CD1c-positive myeloid dendritic cell (primary cell): ENCODE measurements at regions not wholly inside any gene's neighbourhood (a gene's known extent, or its start where the extent isn't known, plus 50 kb on each side); places are given as distances from the start of the nearest gene placed in this dataset.

ENCODE experiments used
- DNase-seq: peaks from one replicate; pipeline ENCODE4 v3.0.0-alpha.2; 2016; ENCODE audit errors: extremely low spot score

DNA sequence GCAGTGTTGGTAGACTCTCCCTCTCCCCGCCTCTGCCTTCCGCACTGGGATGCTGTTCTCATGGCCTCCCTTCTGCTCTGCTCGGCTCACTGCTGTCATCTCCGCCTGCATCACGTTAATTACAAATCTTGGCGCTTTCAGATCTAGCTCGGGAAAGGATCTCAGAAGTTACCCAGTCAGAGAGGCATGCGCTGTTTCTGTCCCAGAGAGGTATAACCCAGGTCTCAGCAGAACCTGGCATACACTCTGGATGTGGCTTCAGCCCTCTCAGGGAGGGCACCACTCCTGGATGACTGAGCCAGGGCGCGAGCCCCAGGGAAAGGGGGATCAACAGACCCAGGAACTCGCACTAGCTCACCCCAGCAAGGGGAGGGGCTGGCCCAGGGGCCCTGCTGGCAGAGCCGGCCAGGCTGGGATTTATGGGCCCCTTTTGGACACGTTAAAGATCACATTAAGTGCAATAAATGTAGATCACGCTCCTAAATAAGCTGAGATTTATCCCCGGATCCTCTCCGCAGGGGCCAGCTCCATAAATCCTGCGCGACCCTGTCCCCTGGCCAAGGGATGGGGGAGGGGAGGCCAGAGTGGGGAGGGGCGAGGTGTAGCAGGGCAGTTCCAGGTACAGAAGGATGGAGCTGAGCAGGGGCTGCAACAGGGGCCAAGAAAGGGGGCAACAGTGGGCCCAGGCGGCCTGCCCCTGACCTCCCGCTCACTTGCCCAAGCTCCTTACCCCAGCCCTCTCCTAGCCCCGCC lies 101.3 kb upstream of the ZBTB40 start:
- no peak for DNase-seq

DNA sequence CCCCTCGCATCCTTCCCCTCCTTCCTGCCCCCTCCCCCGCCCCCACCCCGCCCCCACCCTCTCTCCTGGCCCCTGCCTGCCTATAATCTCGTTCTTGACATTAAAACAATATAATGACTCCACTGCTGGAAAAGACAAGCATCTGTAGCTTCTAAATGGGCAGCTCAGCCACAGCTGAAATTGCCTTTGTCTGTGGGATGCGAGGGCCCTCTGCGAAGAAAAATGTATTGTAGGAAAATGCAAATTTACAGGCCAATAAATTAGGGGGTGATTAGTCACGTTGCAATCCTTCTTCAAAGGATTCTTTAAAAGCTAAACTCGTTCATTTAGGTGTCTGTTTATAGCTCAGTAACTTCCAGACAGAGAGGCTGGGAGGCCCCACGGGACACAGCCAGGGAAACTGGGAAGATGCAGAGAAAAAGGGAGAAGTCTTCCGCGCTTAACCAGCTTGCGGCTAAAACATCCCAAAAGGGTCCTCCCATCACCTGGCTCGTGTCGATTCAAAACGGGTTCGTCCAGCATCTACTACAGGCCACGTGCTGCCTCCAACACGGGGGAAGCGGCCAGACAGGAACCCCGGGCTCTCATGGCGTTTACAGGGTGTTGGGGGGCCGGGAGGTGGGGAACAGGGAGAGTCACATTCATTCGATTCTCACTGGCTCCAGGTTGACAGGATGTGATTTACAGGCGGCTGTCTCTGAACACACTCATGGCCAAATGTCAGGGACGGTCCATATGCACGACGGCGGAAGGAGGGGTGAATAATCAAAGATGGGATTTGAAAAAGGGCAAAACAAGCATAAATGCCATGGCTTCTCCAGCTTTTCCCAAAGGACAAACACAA lies 100.5 kb upstream of the ZBTB40 start:
- no peak for DNase-seq

- no peak for DNase-seq
Measured at GRCh38 chr1:22351768-22352080, 99.9 kb upstream of the ZBTB40 start.

- no peak for DNase-seq
Measured at GRCh38 chr1:22352355-22352754, 99.3 kb upstream of the ZBTB40 start.

- no peak for DNase-seq
Measured at GRCh38 chr1:22352896-22353295, 98.8 kb upstream of the ZBTB40 start.

DNA sequence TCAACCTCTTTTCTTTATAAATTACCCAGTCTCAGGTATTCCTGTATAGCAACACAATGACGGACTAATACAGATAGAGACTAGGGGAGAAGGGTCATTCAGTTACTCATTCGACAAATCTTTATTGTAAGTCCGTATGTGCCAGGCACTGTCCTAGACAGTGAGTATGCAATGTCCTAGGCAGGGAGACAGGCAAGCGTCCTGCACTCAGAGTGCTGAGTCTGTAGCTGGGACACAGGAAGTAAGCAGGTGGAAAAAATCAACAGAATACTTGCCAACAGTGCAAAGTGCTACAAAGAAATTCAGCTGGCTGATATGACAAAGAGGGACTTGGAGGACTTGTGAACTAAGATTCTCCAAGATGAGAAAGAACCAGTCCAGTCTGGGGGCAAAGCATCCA lies 92.2 kb upstream of the ZBTB40 start:
- no peak for DNase-seq

DNA sequence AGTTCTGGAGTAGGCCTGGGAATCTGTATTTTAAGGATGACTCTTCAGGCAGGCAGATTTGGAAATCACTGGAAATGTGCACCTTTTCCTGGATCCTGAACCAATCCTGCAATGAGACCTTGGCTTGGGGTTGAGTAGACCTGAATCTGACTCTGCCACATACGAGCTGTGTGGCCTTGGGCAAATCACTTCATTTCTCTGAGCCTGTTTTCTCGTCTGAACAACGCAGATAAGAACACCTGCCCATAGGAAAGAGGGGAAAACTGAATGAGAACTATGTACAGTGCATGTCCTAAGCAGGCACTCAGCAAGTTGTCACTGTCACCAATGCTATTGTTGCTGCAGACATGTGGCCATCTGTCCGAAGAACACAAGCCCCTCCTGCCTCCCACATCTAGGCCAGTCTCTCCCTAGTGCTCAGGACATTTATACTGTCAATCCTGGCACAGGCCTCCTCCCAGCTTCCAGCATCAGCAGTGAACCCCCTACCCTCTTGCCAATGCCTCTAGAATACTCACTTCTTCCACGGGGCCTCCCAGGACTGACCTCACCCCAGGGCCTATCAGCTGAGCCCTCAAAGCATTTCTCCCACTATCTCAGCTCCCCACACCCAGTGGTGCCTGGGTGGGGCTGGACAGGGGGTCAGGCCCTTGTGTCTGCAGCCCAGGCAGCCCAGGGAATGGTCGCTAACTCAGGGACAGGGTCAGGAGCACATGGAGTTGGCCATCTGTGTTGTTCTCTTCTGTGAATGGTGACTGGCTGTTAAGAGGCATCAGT lies 88.8 kb upstream of the ZBTB40 start:
- DNase-seq: no peak

DNA sequence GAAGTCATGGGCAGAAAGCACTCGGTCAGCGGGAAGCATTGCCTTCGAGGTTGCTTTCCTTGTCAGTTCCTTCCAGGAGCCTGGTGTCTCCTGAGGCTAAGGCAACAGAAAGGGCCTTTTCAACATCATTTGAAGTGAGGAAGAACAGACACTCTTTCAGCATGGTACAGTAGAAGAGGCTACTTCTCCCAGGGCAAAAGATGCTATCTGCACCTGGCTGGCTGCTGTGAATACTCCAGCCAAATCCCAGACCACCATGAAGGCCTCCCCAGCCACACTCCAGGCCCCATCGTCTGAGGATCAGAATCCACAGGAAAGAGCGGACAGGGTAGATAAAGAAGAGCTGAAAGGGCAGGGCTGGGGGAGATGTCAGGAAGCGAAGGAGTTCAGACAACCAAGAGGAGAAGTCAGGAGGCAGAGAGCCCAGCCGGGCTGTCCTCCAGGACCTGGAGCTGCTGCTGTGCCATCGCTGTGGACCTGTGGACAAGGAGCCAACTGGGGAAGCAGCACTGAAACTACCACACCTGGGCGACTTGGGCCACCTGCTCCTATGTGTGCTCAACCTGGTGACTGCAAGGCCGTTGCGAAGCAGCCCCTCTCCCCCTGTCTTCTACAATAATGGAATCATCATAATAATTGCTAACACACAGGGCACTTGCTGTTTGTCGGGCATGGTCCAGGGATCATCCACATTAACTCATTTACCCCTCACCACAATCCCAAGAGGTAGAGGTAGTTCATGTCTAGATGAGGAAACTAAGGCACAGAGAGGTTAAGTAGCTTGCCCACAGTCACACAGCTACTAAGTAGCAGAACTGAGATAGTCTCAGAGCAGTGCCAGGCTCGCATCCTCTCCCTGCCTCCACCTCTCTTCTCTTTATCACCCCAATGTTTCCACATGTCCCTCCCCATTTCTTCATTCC lies 88.0 kb upstream of the ZBTB40 start:
- no peak for DNase-seq

DNA sequence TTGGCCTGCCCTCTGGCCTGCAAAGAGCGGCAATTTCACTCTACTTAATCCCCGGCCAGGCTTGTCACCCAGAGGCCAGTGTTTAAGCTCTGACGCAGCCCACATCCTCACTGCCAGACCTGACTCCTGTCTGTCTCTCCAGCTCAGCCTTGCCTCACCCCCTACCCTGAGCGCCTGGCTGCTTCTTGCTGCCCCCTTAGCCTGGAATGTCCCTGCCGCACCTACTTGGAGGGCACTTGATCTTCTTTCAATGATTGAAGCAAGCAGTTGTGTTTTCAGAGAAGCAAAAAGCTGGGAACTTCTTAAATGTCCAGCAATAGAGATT lies 87.4 kb upstream of the ZBTB40 start:
- DNase-seq: no peak

DNA sequence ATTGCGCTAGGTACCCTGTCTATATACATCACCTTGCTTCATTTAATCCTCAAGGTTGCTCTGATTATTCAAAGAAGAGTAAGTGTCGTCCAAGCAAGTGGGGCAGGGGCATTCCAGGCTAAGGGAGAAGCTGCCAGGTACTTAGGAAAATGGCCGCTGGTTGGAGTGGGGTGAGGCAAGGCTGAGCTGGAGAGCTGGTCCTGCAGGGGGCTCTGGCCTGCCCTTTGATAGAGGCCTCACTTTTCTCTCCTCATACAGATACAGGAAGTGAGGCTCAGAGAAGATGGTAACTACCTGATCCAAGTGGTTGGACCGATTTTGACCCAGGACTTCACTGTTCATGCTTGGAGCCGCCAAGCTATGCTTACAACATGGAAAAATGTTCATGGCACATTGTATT lies 86.9 kb upstream of the ZBTB40 start:
- no peak for DNase-seq

GRCh38 chr1:22365331-22366295 lies 86.0 kb upstream of the ZBTB40 start:
- DNase-seq: no peak

- no peak for DNase-seq
Measured at GRCh38 chr1:22366346-22366745, 85.3 kb upstream of the ZBTB40 start.

- DNase-seq: no peak
Measured at GRCh38 chr1:22368125-22368524, 83.5 kb upstream of the ZBTB40 start.

DNA sequence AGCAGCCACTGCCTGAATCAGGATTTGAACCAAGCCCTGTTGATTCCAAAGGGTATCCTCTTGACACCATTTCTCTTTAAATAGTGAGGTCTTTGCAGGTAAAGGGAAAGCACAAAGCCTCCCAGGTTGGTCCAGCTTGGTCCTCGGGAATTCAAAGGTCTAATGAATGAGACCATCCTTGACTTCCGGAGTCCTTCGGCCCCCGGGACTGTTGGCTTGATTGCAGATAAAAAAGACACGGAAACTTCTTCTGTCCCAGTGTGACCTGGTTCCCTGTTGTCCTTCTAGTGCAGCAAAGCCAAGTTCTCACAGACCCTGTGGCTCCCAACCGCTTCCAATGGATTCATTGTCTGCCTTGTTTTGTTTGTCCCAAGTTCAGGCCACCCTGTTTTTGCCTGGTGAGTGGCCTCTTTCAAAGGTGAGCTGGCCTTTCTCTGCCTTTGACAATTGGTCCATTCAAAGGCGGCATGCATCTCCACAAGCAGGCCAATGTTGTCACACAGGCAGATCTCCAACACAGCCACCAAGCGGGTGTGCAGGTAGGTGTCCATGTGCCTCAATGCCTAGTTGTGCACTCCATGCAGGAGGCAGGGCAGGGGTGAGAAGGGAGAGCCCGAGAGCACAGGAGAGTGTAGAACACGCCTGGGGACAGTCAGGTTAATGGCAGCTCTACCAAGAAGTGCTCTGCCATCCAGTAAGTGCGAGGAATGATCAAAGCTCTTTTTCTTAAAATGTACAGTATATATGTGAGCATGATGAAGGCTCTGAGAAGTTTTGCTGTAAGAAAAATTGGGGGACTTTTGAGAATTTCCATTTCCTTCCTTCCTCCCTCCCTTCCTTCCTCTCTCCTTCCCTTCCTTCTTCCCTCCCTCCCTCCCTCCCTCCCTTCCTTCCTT lies 82.1 kb upstream of the ZBTB40 start:
- no peak for DNase-seq

- DNase-seq: no peak
Measured at GRCh38 chr1:22370190-22370498, 81.5 kb upstream of the ZBTB40 start.

DNA sequence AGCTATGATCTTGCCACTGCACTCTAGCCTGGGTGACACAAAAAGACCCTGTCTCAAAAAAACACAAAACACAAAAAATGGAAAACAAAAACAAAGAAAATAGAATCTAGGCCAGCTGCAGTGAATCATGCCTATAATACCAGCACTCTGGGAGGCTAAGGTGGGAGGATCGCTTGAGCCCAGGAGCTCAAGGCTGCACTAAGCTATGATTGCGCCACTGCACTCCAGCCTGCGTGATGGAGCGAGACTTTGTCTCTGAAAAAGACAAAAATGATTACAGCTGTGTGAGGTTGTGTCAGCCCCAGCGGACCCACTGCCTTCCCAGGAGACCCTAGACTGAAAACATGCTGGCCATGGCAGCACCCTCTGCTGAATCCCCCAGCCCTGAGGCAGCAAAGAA lies 80.2 kb upstream of the ZBTB40 start:
- no peak for DNase-seq

DNA sequence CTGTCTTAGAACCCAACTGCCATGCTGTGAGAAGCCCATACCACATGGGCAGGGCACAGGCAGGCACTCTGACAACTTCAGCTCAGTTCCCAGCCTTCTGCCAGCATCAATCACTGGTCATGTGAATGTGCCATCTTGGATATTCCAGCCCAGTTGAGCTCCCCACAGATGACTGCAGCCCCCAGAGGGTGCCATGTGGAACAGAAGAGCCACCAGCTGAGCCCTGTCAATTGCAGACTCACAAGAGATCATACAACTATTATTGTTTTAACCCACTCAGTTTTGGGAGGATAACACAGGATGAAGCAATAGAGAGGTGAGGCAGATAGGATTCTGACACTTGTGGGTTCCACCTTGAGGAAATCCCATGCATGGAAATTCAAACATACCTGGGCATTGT lies 78.4 kb upstream of the ZBTB40 start:
- DNase-seq: no peak

- no peak for DNase-seq
Measured at GRCh38 chr1:22374001-22374400, 77.7 kb upstream of the ZBTB40 start.

- no peak for DNase-seq
Measured at GRCh38 chr1:22375601-22376000, 76.0 kb upstream of the ZBTB40 start.

GRCh38 chr1:22376001-22376400 lies 75.7 kb upstream of the ZBTB40 start:
- no peak for DNase-seq
